KBM-7 (cell line): ENCODE measurements at regions not wholly inside any gene's neighbourhood (a gene's known extent, or its start where the extent isn't known, plus 50 kb on each side); places are given as distances from the start of the nearest gene placed in this dataset.

Source experiments
- DNase-seq: peaks from one replicate; pipeline ENCODE4 v3.0.0-alpha.2; 2015
- in situ Hi-C: fragments of 300-500 bp; cut with MboI; formaldehyde crosslinking; loops from 2 replicates; pipeline ENCODE4 v1.14.3; 2020; ENCODE audit warnings: low sequenced_read_pairs, low pct_unique_long_range_greater_than_20kb, mixed read lengths

- DNase-seq, result no peak
- in situ Hi-C loops, result no loop called here
Measured at GRCh38 chrX:6660567-6661264, 125.8 kb upstream of the VCX3A start.

GRCh38 chrX:6645216-6645615 is 110.3 kb upstream of the VCX3A start:
- in situ Hi-C loops, result no loop called here
- no peak for DNase-seq

- in situ Hi-C loops, result no loop called here
- peak; percentile 15 for DNase-seq
Measured at GRCh38 chrX:6644411-6644810, 109.5 kb upstream of the VCX3A start.

GRCh38 chrX:6640727-6641126 is 105.8 kb upstream of the VCX3A start:
- in situ Hi-C loops, result no loop called here
- no peak for DNase-seq

- in situ Hi-C loops, result no loop called here
- no peak for DNase-seq
Measured at GRCh38 chrX:6614506-6614905, 79.6 kb upstream of the VCX3A start.

- no peak for DNase-seq
- in situ Hi-C loops, result no loop called here
Measured at GRCh38 chrX:6599230-6599860, 64.4 kb upstream of the VCX3A start.
